ENCODE measurements at regions not wholly inside any gene's neighbourhood (a gene's known extent, or its start where the extent isn't known, plus 50 kb on each side); places are given as distances from the start of the nearest gene placed in this dataset.

DNA sequence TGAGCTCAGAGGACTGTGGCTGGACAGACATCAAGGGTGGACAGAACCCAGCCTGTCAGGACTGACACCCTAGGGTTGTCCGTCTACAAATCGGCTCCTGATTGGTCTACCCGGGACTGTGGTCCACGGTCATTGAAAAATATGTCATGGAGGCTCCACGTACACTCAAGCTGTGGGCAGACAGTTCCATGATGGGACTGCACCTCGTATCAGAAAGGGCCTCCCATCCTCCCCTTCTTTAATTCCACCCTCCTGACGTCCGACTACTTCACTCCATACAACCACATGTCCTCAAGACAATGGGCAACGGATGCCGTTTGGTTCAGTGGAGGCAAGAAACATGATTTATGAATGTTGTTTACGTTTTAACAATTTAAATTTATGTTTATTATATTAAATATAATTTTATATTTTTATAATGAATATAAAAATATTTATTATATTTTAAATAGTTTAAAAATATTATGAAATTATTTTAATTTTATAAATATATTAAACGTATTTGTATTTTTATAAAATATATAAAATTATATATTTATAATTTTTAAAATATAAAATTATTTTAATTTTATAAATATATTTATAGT lies 58.0 kb upstream of the SHOX start:
- Histone ChIP-seq H3K9me3 (replicated peaks in 1 of 2; ENCODE audit: control insufficient read depth in 1 of 2, insufficient read depth in 1 of 2, low read length in 2 of 2) (peaks cover 0 to 5% of the 10 kb centered on the region in 2 donors), H4K20me1 (ENCODE audit: insufficient read depth, low read length) (no peaks in the 10 kb centered on the region), H3K4me3 (replicated peaks in 1 of 3; ENCODE audit: low read depth in 2 of 3, low read length in 3 of 3) (no peak overlapping the region), H3K4me1 (ENCODE audit: control insufficient read depth in 1 of 2, insufficient read depth in 2 of 2, low read length in 2 of 2) (no peaks in the 10 kb centered on the region), H2AFZ (ENCODE audit: insufficient read depth, low read depth, low read length, poor library complexity, severe bottlenecking) (no peak overlapping the region), H3K27ac (ENCODE audit: low read depth in 1 of 2, low read length in 2 of 2) (no peak overlapping the region), H3K4me2 (replicated peaks; ENCODE audit: extremely low read depth, low read length, poor library complexity, severe bottlenecking) (no peak overlapping the region), H3K79me2 (ENCODE audit: insufficient read depth, low read length) (no peaks in the 10 kb centered on the region), H3K9ac (ENCODE audit: insufficient read depth, low read length, poor library complexity, severe bottlenecking) (no peak overlapping the region), H3K27me3 (ENCODE audit: control insufficient read depth in 2 of 2, insufficient read depth in 2 of 2, low read length in 2 of 2) (no peaks in the 10 kb centered on the region), H3K36me3 (replicated peaks in 1 of 2; ENCODE audit: control insufficient read depth in 1 of 2, insufficient read depth in 2 of 2, low read length in 2 of 2) (no peaks in the 10 kb centered on the region)
- H3K27ac Mint-ChIP-seq: no peak overlapping the region
- no peaks in the 10 kb centered on the region for H3K4me1 Mint-ChIP-seq
- H3K36me3 Mint-ChIP-seq: no peaks in the 10 kb centered on the region
- H3K27me3 Mint-ChIP-seq (ENCODE audit: low read depth in 3 of 3): peaks cover 1 to 2% (median 2%) of the 10 kb centered on the region in 3 donors
- intact Hi-C loops (cut with micrococcal nuclease): no loop called here
- peaks cover 0 to 11% (median 4%) of the 10 kb centered on the region in 7 donors for H3K9me3 Mint-ChIP-seq
- no peak for TF ChIP-seq CTCF (IDR thresholded peaks at IDR 0.05)
- DNase-seq: no peak
- WGBS (ENCODE audit: insufficient coverage): 94% methylated on average over 5 of the region's 12 CpGs
- H3K4me3 Mint-ChIP-seq: no peak overlapping the region

DNA sequence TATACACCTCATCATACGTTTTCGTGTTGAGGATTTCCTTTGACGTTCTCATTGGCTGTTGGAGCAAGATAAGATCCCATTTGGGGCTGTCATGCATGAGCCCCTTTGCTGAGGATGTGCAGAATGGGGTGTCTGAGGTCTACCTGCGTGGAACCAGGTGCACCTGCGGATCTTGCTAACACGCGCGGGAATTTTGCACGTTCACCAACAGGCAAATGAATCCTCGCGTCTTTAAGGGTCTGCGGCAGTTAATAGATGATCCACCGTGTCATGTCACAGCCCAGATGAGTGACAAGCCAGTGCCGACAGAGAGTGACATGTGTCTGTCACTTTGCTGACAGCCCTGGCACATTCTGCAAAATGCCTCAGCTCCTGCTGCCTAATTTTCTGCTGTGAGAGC lies 56.3 kb upstream of the SHOX start:
- peaks cover 0 to 11% (median 0%) of the 10 kb centered on the region in 7 donors for H3K9me3 Mint-ChIP-seq
- H3K27ac Mint-ChIP-seq: no peak overlapping the region
- H3K4me3 ChIP-seq (replicated peaks in 1 of 3; ENCODE audit: low read depth in 2 of 3, low read length in 3 of 3): no peak overlapping the region
- H3K27me3 Mint-ChIP-seq (ENCODE audit: low read depth in 3 of 3): peaks cover 1 to 2% (median 2%) of the 10 kb centered on the region in 3 donors
- H3K9ac ChIP-seq (ENCODE audit: insufficient read depth, low read length, poor library complexity, severe bottlenecking): no peak overlapping the region
- H3K79me2 ChIP-seq (ENCODE audit: insufficient read depth, low read length): no peaks in the 10 kb centered on the region
- no peak overlapping the region for H3K27ac ChIP-seq (ENCODE audit: low read depth in 1 of 2, low read length in 2 of 2)
- H3K4me2 ChIP-seq (replicated peaks; ENCODE audit: extremely low read depth, low read length, poor library complexity, severe bottlenecking): no peak overlapping the region
- H2AFZ ChIP-seq (ENCODE audit: insufficient read depth, low read depth, low read length, poor library complexity, severe bottlenecking): no peak overlapping the region
- 87% methylated on average over 12 of the region's 14 CpGs for WGBS (ENCODE audit: insufficient coverage)
- no peak overlapping the region for H3K4me3 Mint-ChIP-seq
- no peaks in the 10 kb centered on the region for H3K27me3 ChIP-seq (ENCODE audit: control insufficient read depth in 2 of 2, insufficient read depth in 2 of 2, low read length in 2 of 2)
- H4K20me1 ChIP-seq (ENCODE audit: insufficient read depth, low read length): no peaks in the 10 kb centered on the region
- H3K36me3 Mint-ChIP-seq: no peaks in the 10 kb centered on the region
- H3K36me3 ChIP-seq (replicated peaks in 1 of 2; ENCODE audit: control insufficient read depth in 1 of 2, insufficient read depth in 2 of 2, low read length in 2 of 2): no peaks in the 10 kb centered on the region
- intact Hi-C loops (cut with micrococcal nuclease): no loop called here
- TF ChIP-seq CTCF (IDR thresholded peaks at IDR 0.05): no peak
- no peaks in the 10 kb centered on the region for H3K4me1 ChIP-seq (ENCODE audit: control insufficient read depth in 1 of 2, insufficient read depth in 2 of 2, low read length in 2 of 2)
- DNase-seq: no peak
- H3K9me3 ChIP-seq (replicated peaks in 1 of 2; ENCODE audit: control insufficient read depth in 1 of 2, insufficient read depth in 1 of 2, low read length in 2 of 2): peaks cover 0 to 5% of the 10 kb centered on the region in 2 donors
- no peaks in the 10 kb centered on the region for H3K4me1 Mint-ChIP-seq

Measured in CD14-positive monocyte (primary cell).